T-helper 1 cell treated with Interleukin-12 subunit alpha and Interleukin-12 subunit beta and Interleukin-4 antibody, amounts not matched to agents 30 ng/mL and 1 ng/mL, for 36 hours (primary cell): ENCODE measurements at regions not wholly inside any gene's neighbourhood (a gene's known extent, or its start where the extent isn't known, plus 50 kb on each side); places are given as distances from the start of the nearest gene placed in this dataset.
"Not testable (repeated sequence)": the region's sequence is repeated elsewhere in the genome, so short reads cannot be mapped to it uniquely, and the experiment has no call there.

Experiments used
- intact Hi-C: fragments of 100-400 bp; cut with micrococcal nuclease; formaldehyde crosslinking; loops from one replicate; pipeline ENCODE4 v1.15.1; 2024

DNA sequence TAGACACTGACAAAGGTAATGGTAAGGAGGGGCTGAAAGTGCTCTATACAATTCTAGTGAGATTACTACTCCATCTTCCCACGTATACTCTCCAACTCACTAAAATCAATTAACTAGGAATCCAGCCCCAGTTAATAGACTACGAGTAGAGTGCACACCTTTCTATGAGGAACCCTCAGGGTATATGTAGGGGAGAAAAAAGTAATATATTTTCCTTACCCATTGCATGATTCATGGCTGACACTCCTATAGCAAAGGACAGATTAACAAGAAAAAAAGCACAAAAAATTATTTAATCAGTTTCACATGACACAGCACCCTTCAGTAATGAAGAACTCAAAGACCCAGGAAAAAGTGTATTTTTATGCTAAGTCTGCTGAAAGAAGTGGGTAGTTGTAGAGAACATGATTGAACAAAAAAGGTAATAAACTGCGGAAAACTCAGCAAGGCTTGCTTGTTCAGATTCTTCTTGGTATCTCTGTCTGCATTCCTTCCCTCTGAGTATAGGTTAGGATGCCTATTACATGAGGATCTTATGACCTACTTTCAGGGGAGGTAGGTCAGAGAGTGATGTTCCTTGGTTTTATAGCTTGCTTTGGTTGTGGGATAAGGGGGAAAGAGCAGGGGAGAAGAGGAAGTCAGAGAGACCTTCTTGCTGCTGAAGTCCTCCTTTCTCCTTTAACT lies 342.0 kb upstream of the DLGAP1 start:
- intact Hi-C loops, result loop anchor here (10.0 kb wide), 1 partner anchor 58 kb away; no protein-coding TSS in a partner anchor

- intact Hi-C loops, result no loop called here
These were observed 334.4 kb upstream of the DLGAP1 start for GRCh38 chr18:4789506-4789905.

DNA sequence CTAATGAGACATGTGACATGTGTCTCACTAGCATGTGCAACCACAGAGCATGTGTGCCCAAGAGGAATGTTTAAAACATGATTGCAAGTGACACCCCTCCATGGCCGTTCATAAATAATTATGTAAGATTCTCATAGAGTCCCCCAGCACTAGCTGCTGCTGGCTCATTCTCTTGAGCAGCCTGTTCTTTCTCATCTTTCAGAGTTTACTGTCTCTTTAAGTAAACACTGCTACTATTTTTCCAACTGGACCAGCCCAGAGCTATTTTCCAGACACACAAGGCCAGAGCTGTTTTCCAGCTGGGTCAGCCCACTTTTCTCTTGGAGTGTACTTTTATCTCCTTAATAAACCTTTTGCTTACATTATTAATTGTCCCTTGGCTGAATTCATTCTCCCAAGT lies 326.8 kb upstream of the DLGAP1 start:
- intact Hi-C loops, result no loop called here

- intact Hi-C loops, result no loop called here
These were observed 310.3 kb upstream of the DLGAP1 start for GRCh38 chr18:4765401-4765800.

DNA sequence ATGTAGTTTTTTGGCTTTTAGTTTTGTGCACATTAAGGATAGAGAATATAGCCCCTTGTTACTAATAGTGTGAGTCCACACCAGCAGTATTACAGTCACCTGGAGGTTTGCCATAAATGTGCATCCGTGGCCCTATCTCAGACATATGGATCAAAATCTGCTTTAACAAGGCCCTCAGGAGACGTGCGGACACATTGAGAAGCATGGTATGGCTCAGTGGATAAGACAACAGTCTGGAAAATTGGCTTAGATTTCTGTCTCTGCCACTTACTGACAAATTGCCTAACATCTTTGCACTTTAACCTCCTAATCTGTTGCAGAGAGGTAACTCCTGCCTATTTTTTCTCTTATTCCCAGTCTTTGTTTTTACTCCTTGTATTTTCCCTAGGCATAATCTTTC lies 307.2 kb upstream of the DLGAP1 start:
- intact Hi-C loops, result no loop called here

DNA sequence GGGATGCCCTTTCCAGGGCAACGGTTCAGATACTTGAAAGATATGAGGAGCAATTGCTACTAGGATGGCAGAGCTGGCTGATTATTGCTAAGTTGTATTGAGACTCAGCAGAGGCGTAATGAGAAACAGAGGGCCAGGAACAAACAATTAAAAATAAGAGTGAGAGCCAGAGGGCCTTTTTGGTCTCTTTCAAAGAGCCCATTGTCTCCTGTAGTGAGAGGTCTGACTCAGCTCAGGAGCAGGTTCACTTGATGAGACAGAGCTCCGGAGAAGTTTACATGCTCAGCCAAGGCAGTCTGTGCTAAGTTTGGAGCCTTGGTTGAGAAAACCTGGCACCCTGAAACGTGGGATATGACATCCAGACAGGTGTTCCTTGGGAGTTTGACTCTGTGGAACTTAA lies 303.9 kb upstream of the DLGAP1 start:
- intact Hi-C loops, result no loop called here

DNA sequence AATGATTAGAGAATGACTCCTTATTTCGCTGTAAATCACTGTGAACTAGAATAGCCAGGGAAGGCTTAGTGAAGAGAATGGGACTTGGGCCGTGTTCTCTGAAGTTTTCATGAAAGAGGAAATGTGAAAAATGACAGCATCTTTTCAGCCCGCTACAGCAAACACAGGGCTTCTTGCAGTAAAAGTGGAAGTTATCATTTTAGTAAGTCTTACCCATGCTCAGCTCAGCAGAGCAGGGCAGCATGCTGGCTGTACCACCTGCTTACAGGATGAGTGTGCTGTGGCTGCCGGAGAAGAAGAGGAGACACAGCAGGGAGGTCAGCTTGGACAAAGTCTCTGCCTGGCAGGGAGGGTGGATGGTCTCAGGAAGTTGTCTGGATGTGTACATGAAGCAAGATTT lies 300.7 kb upstream of the DLGAP1 start:
- intact Hi-C loops, result no loop called here

DNA sequence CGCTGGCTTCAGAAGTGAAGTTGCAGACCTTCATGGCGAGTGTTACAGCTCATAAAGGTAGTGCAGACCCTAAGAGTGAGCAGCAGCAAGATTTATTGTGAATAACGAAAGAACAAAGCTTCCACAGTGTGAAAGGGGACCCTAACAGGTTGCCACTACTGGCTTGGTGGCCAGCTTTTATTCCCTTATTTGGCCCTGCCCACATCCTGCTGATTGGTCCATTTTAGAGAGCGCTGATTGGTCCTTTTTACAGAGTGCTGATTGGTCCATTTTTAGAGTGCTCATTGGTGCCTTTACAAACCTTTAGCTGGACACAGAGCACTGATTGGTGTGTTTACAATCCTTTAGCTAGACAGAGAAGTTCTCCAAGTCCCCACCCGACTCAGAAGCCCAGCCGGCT lies 298.0 kb upstream of the DLGAP1 start:
- intact Hi-C loops, result not testable (repeated sequence)

GRCh38 chr18:4751523-4751922 lies 296.4 kb upstream of the DLGAP1 start:
- intact Hi-C loops, result no loop called here

DNA sequence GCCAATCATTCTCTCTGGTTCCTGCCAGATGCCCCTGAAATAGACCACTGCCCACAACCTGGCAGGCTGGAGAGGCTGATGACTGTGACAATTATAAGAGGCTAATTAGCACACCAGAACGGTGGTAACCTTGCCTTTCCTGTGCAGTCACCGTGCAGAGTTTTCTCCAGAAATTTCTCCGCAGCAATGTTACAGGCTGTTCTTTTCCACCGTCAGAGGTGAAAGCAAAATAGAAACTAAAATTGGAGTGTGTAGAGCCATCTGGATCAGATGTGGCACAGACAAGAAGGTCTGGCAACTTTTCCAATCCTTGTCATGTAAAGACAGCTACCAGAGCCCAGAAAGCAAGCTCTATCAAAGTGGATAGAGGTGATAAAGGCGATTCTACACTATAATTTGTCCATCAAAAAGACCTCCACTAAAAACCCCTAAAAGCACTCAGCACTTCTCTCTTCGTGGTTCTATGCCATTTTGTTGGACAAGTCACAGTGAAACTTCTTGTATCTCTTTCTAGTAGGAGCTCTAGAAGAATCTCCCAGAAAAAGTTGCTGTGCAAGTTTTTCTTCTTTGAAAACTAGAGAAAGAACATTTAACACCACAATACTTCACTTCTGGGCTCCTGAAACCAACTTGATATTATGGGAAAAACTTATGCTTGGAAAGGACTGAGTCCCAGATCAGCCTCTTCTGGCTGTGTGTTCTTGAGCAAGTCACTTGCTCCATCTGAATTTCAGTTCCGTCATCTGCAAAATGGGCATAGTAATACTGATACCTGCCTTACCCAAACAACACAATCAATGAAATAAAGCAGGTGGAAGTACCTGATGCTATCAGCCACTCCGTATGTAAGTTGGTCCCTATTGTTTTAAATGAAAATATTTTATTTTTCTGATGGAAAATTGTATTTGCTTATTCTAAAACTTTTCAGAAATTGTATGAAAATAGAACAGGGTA lies 295.6 kb upstream of the DLGAP1 start:
- intact Hi-C loops, result no loop called here

GRCh38 chr18:4748975-4749374 lies 293.9 kb upstream of the DLGAP1 start:
- intact Hi-C loops, result no loop called here

- intact Hi-C loops, result no loop called here
These were observed 279.8 kb upstream of the DLGAP1 start for GRCh38 chr18:4734903-4735302.

DNA sequence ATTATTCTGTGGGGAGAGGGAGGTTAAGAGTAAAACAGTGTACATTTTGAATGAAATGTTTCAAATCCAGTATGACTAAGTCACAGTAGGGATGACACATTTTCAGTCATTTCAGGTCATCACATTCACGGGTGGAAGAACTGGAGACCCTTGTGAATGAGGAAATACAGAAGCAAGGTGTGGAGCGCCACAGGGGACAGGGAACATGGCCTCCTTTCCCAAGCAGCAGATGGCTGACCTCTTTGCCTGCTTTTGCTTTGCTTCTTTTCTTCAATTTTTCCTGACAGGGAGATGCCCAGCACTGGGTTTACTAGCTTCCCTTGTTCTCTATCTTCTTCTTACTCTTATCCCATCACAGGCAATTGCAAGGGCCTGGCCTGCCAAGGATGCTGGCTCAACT lies 278.9 kb upstream of the DLGAP1 start:
- intact Hi-C loops, result no loop called here

- intact Hi-C loops, result no loop called here
These were observed 266.4 kb upstream of the DLGAP1 start for GRCh38 chr18:4721545-4721944.

DNA sequence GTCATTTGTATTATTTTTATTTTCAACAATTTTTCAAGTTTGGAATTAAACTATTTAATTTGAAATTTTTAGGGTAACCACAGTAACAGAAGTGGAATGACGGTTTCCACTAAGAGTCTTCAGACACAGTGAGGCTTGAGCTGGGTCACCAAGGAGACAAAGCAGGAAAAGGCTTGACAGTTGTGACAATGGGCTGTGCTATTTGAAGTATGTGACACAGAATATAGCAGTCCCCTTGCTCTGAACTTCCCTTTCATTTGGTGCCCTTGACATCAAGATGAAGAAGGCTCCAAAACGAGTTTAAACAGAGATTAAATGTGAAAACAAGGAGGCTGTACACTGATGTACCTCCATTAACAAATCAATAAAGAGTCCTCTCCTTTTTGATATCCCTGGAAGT lies 265.4 kb upstream of the DLGAP1 start:
- intact Hi-C loops, result no loop called here

- intact Hi-C loops, result no loop called here
These were observed 250.8 kb upstream of the DLGAP1 start for GRCh38 chr18:4705894-4706293.

DNA sequence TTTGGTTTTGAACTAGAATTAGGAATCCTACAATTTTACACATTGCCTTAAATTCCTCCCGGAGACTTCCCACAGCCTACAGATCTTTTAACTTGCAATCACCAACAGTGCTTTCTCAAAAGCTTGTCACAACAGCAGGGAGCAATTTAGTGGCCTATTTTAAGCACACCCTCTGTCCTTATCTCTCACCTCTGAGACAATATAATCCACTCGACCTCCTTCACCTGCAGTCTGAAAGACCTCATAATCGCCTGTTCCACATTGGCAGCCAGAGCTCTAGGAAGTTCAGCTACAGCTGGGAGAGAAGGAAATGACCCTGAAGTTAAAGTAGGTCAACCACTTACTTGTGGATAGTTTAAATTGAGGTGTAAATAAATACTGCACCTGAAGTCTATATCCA lies 249.7 kb upstream of the DLGAP1 start:
- intact Hi-C loops, result no loop called here

DNA sequence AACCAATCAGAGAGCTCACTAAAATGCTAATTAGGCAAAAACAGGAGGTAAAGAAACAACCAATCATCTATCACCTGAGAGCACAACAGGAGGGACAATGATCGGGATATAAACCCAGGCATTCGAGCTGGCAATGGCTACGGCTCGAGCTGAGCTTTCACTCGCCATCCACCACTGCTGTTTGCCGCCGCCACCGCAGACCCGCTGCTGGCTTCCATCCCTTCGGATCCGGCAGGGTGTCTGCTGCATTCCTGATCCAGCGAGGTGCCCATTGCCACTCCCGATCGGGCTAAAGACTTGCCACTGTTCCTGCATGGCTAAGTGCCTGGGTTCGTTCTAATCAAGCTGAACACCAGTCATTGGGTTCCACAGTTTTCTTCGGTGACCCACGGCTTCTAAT lies 236.7 kb upstream of the DLGAP1 start:
- intact Hi-C loops, result no loop called here

DNA sequence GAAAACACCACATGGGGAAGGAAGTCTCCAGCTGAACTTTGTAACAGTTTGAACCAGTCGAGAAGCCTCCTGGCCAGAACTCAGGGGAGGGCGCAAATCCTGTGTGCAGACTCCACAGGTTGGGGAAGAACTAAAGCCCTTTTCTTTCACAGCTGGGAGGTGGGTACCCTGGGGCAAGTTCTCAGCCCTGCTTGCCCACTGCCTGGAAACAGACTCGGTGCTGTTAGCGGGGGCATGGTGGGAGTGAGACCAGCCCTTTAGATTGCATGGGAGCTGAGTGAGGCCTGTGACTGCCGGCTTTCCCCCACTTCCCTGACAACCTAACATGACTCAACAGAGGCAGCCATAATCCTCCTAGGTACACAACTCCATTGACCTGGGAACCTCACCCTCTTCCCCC lies 223.6 kb upstream of the DLGAP1 start:
- intact Hi-C loops, result not testable (repeated sequence)

DNA sequence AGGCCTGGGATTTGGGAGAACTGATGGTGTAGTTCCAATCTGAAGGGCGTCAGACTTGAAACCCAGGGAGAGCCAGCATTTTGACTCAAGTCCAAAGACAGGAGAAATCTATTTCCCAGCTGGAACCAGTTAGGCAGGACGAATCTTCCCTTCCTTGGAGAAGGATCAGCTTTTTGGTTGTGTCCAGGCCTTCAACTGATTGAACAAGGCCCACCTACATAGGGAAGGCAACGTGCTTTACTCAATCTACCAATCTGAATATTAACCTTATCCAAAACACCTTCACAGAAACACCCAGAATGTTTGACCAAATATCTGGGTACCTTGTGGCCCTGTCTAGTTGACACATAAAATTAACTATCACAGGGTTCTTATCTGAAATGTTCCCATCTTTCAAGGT lies 221.9 kb upstream of the DLGAP1 start:
- intact Hi-C loops, result no loop called here

- intact Hi-C loops, result no loop called here
These were observed 217.1 kb upstream of the DLGAP1 start for GRCh38 chr18:4672162-4672561.

DNA sequence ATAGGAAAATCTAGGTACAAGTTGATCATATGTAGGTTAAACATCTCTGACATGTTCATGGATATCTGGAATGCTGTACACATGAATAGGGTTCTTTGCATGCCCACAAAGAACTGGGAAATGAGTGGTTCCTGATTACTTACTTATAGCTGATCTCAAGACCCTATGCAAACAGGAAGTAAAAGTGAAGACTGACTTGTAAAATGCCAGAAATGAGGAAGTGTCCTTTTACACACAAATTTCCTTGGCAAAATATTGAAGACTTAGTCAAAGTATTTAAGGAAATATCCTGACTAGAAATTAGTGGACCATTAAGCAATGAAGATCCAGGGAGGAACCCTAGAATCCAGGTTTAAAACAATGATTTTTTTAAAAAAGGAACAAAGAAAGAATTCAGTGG lies 203.7 kb upstream of the DLGAP1 start:
- intact Hi-C loops, result no loop called here

DNA sequence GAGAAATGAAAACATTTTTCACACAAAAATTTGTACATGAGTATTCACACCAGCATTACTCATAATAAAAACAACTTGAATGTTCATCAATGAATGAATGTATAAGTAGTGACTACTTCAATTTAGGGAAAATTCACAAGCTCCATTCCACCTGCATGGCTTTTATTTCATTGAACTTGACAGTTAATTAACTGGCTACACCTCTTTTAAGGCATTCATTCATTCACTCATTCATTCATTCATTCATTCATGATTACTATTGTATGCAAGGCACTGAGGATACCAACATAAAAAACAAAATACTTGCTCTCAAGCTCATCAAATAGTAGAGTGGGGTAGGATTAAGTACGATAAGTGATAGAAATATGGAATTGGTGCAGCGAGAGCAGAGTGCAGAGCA lies 198.3 kb upstream of the DLGAP1 start:
- intact Hi-C loops, result no loop called here
